SJCRH30 (cell line): ENCODE measurements at regions not wholly inside any gene's neighbourhood (a gene's known extent, or its start where the extent isn't known, plus 50 kb on each side); places are given as distances from the start of the nearest gene placed in this dataset.
A peak's percentile ranks its signal among the peaks of the same experiment; 100 is the strongest.
"Not testable (repeated sequence)": the region's sequence is repeated elsewhere in the genome, so short reads cannot be mapped to it uniquely, and the experiment has no call there.

ENCODE experiments used
- DNase-seq, 2 experiments: peaks; one replicate each; pipeline ENCODE4 v3.0.0-alpha.2; 2015 to 2020
- H3K27ac ChIP-seq: fragments of 250-450 bp; sonication (Bioruptor Pico); 2 replicates; pipeline ENCODE4 v1.5.1; 2020; ENCODE audit warnings: mild to moderate bottlenecking, moderate library complexity
- H3K27me3 ChIP-seq: fragments of 250-450 bp; sonication (Bioruptor Pico); 2 replicates; pipeline ENCODE4 v1.5.1; 2020; ENCODE audit warnings: mild to moderate bottlenecking, moderate library complexity
- H3K36me3 ChIP-seq: fragments of 250-450 bp; sonication (Bioruptor Pico); 2 replicates; pipeline ENCODE4 v1.5.1; 2020; ENCODE audit warnings: mild to moderate bottlenecking, moderate library complexity
- H3K4me1 ChIP-seq: fragments of 250-450 bp; sonication (Bioruptor Pico); 2 replicates; pipeline ENCODE4 v1.5.1; 2020; ENCODE audit warnings: mild to moderate bottlenecking, moderate library complexity
- H3K4me3 ChIP-seq: fragments of 250-450 bp; sonication (Bioruptor Pico); 2 replicates; pipeline ENCODE4 v1.5.1; 2020; ENCODE audit warnings: mild to moderate bottlenecking, moderate library complexity
- H3K9me3 ChIP-seq: fragments of 250-450 bp; sonication (Bioruptor Pico); replicated peaks from 2 replicates; pipeline ENCODE4 v1.5.1; 2020; ENCODE audit warnings: mild to moderate bottlenecking, moderate library complexity

GRCh38 chr18:43847164-43848091, 570.1 kb upstream of the SYT4 start:
- H3K4me1 ChIP-seq, result no peaks in the 10 kb centered on the region
- H3K27ac ChIP-seq, result no peak overlapping the region
- no peak for DNase-seq
- no peaks in the 10 kb centered on the region for H3K9me3 ChIP-seq
- no peaks in the 10 kb centered on the region for H3K36me3 ChIP-seq
- H3K4me3 ChIP-seq, result no peak overlapping the region
- H3K27me3 ChIP-seq, result no peaks in the 10 kb centered on the region

GRCh38 chr18:43849831-43850230, 572.5 kb upstream of the SYT4 start:
- not testable (repeated sequence) for H3K4me1 ChIP-seq, H3K36me3 ChIP-seq, DNase-seq, H3K27ac ChIP-seq, H3K27me3 ChIP-seq, H3K4me3 ChIP-seq, H3K9me3 ChIP-seq

- Histone ChIP-seq H3K36me3 (no peaks in the 10 kb centered on the region), H3K4me1 (no peaks in the 10 kb centered on the region), H3K27ac (no peak overlapping the region), H3K27me3 (no peaks in the 10 kb centered on the region), H3K9me3 (no peaks in the 10 kb centered on the region), H3K4me3 (no peak overlapping the region)
- no peak for DNase-seq
Measured at GRCh38 chr18:43855376-43855775, 578.1 kb upstream of the SYT4 start.

GRCh38 chr18:43863180-43863579, 585.9 kb upstream of the SYT4 start:
- H3K27ac ChIP-seq, result no peak overlapping the region
- no peaks in the 10 kb centered on the region for H3K9me3 ChIP-seq
- H3K27me3 ChIP-seq, result no peaks in the 10 kb centered on the region
- DNase-seq, result no peak
- no peak overlapping the region for H3K4me3 ChIP-seq
- H3K4me1 ChIP-seq, result no peaks in the 10 kb centered on the region
- H3K36me3 ChIP-seq, result no peaks in the 10 kb centered on the region

GRCh38 chr18:43866696-43867095, 589.4 kb upstream of the SYT4 start:
- no peak overlapping the region for H3K4me3 ChIP-seq
- H3K9me3 ChIP-seq, result no peaks in the 10 kb centered on the region
- peaks cover 7% of the 10 kb centered on the region; the same call in 1 of the 2 replicates for H3K4me1 ChIP-seq
- no peak for DNase-seq
- no peaks in the 10 kb centered on the region for H3K27me3 ChIP-seq
- H3K36me3 ChIP-seq, result no peaks in the 10 kb centered on the region
- H3K27ac ChIP-seq, result no peak overlapping the region

- Histone ChIP-seq H3K36me3 (no peaks in the 10 kb centered on the region), H3K4me1 (peaks cover 7% of the 10 kb centered on the region; the same call in 1 of the 2 replicates), H3K9me3 (no peaks in the 10 kb centered on the region), H3K4me3 (no peak overlapping the region), H3K27me3 (no peaks in the 10 kb centered on the region), H3K27ac (no peak overlapping the region)
- DNase-seq, result no peak
Measured at GRCh38 chr18:43868497-43868995, 591.3 kb upstream of the SYT4 start.

- no peaks in the 10 kb centered on the region for H3K9me3 ChIP-seq
- no peaks in the 10 kb centered on the region for H3K27me3 ChIP-seq
- peaks cover 7% of the 10 kb centered on the region; the same call in 1 of the 2 replicates for H3K4me1 ChIP-seq
- H3K27ac ChIP-seq, result no peak overlapping the region
- H3K4me3 ChIP-seq, result no peak overlapping the region
- DNase-seq, result peak; percentile 6 to 27
- no peaks in the 10 kb centered on the region for H3K36me3 ChIP-seq
Measured at GRCh38 chr18:43869451-43870008, 592.2 kb upstream of the SYT4 start.

GRCh38 chr18:43870626-43871025, 593.3 kb upstream of the SYT4 start:
- no peaks in the 10 kb centered on the region for H3K9me3 ChIP-seq
- DNase-seq, result no peak
- H3K4me3 ChIP-seq, result no peak overlapping the region
- no peak overlapping the region for H3K27ac ChIP-seq
- H3K36me3 ChIP-seq, result no peaks in the 10 kb centered on the region
- H3K27me3 ChIP-seq, result no peaks in the 10 kb centered on the region
- peaks cover 7% of the 10 kb centered on the region; the same call in 1 of the 2 replicates for H3K4me1 ChIP-seq

- DNase-seq, result no peak
- Histone ChIP-seq H3K27ac (no peak overlapping the region), H3K27me3 (no peaks in the 10 kb centered on the region), H3K36me3 (no peaks in the 10 kb centered on the region), H3K9me3 (no peaks in the 10 kb centered on the region), H3K4me3 (no peak overlapping the region), H3K4me1 (no peaks in the 10 kb centered on the region)
Measured at GRCh38 chr18:43875511-43875910, 598.2 kb upstream of the SYT4 start.

- Histone ChIP-seq H3K27ac (no peak overlapping the region), H3K4me1 (no peaks in the 10 kb centered on the region), H3K27me3 (no peaks in the 10 kb centered on the region), H3K36me3 (no peaks in the 10 kb centered on the region), H3K9me3 (no peaks in the 10 kb centered on the region), H3K4me3 (no peak overlapping the region)
- no peak for DNase-seq
Measured at GRCh38 chr18:43876286-43876685, 599.0 kb upstream of the SYT4 start.

GRCh38 chr18:43876748-43877147, 599.5 kb upstream of the SYT4 start:
- Histone ChIP-seq H3K4me1 (no peaks in the 10 kb centered on the region), H3K4me3 (no peak overlapping the region), H3K36me3 (no peaks in the 10 kb centered on the region), H3K27me3 (no peaks in the 10 kb centered on the region), H3K9me3 (no peaks in the 10 kb centered on the region), H3K27ac (no peak overlapping the region)
- DNase-seq, result no peak

GRCh38 chr18:43877616-43878321, 600.5 kb upstream of the SYT4 start:
- Histone ChIP-seq H3K4me1 (no peaks in the 10 kb centered on the region), H3K36me3 (no peaks in the 10 kb centered on the region), H3K9me3 (no peaks in the 10 kb centered on the region), H3K4me3 (no peak overlapping the region), H3K27ac (no peak overlapping the region), H3K27me3 (no peaks in the 10 kb centered on the region)
- DNase-seq, result no peak

- Histone ChIP-seq H3K9me3 (no peaks in the 10 kb centered on the region), H3K27me3 (no peaks in the 10 kb centered on the region), H3K4me3 (no peak overlapping the region), H3K27ac (no peak overlapping the region), H3K4me1 (no peaks in the 10 kb centered on the region), H3K36me3 (no peaks in the 10 kb centered on the region)
- DNase-seq, result no peak
Measured at GRCh38 chr18:43879415-43879814, 602.1 kb upstream of the SYT4 start.

GRCh38 chr18:43882358-43883055, 605.2 kb upstream of the SYT4 start:
- Histone ChIP-seq H3K27me3 (no peaks in the 10 kb centered on the region), H3K4me3 (no peak overlapping the region), H3K4me1 (no peaks in the 10 kb centered on the region), H3K36me3 (no peaks in the 10 kb centered on the region), H3K9me3 (no peaks in the 10 kb centered on the region), H3K27ac (no peak overlapping the region)
- DNase-seq, result no peak
